Right lung (tissue), 2 donors: ENCODE measurements at regions not wholly inside any gene's neighbourhood (a gene's known extent, or its start where the extent isn't known, plus 50 kb on each side); places are given as distances from the start of the nearest gene placed in this dataset.

ENCODE experiments used
- DNase-seq, 2 donors: peaks; one replicate each; pipeline ENCODE4 v3.0.0-alpha.2; 2013

DNA sequence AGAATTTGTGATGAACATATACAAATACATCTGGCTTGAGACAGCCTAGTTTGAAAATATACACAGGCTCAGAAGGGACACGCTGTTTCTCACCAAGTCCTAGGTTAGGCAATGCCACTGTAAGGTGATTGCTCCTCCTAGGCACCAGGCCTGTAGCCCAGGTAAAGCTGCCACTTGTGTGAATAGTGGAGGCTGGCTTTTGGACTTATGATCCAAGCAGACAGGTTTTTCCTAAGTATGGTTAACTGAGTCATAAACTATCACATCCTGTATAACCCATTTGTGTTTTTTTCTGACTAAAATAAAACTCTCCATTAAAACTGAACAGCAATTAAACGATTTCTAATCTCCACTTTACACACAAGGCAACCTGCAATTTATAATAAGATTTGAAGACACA lies 81.0 kb downstream of the SEMA4F start:
- DNase-seq = no peak

DNA sequence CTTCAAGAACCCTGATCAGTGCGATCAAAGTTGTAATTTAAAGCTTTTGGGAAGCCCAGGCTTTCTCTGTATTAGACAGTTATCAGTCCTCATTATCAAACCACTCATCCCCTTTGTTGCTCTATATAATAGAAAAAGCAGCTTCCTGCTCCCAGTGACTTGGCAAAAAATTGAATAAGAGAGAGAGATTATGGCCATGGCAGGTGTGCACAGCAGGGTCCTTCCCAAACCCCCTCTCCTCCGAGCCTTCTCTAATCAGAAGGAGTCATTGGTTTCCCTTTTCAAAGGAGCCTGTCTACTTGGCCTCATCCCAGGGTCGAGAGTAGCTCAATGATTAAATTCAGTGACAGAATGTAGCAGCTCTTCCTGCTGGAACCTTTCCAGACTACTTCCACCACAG lies 81.5 kb downstream of the SEMA4F start:
- DNase-seq = no peak

DNA sequence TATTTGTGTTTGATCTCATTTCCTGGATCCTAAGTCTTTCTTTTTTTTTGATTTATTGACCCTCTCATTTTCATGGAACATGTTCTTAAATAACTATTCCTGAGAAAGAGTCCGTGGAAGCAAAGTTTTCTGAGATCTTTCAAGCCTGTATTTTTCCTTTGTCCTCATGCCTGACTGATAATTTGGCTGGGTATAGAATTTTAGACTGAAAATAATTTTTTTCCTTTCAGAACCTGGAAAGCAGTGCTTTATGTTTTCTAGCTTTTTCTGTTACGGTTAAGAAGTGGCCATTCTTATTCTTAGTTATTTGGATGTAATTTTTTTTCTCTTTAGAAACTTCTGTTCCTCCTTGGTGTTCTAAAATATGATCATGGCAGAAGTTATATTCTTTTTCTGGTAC lies 82.5 kb downstream of the SEMA4F start:
- DNase-seq = no peak

DNA sequence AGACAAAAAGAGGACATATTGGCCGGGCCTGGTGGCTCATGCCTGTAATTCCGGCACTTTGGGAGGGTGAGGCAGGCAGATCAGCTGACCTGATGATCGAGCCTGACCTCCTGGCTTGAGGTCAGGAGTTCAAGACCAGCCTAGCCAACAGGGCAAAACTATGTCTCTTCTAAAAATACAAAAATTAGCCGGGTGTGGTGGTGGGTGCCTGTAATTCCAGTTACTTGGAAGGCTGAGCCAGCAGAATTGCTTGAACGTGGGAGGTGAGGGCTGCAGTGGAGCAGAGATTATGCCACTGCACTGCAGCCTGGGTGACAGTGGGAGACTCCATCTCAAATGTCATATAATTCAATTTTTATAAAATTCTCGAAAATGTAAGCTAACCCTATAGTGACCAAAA lies 84.5 kb downstream of the SEMA4F start:
- no peak for DNase-seq

DNA sequence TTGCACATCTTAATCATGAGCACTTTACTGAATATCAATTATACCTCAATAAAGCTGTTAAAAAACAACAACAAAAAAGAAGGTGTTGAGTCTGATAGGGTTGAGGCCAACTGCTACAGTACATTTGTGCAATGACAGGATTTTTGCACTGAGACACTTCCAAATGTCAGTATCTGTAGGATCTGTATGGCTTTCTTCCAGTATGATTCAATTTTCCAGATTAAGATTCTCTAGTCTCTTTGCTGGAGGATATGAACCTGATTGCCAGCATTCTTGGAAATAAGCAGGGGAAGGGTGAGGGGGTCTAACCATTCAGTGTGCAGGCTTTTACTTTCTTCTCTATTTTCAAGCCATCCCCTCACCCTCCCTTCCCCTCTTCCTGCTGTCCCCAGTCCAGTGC lies 85.1 kb downstream of the SEMA4F start:
- DNase-seq = no peak

DNA sequence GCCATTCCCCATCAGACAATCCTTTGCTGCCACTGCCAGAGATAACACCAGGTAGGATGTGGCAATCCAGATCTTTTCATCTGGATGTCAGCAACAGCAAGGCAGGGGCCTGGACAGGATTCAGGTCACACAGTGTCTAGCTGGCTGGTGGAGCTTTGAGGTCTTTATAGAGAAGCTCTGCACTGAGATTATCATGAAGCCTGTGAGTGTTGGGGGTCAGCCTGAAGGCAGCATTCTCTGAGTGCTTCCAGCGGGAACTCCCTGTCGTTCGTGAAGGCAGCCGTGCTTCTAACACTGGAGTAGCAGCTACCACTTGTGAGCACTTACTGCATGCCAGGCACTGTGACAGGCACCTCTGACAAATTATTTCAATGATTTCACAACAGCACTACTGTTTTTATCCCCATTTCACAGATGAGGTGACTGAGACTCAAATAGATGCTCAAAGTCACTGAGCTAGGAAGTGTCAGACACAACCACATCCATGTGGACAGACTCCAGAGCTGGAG lies 85.7 kb downstream of the SEMA4F start:
- no peak for DNase-seq

DNA sequence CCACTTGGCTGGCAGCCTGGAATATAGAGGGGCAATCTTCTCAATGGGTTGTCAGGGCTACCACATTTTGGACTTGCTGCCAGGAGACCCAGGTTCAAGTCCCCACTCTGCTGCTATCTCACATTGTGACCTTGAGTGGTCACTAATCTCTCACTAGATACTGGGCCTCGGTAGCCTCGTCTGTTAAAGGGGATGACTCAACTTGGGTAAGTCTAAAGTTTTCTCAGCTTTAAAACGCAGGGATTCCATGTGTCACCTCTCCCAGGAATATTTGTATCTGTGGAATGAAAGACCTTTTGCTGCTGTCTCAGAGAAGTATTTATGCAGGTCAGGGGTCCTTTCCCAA lies 86.3 kb downstream of the SEMA4F start:
- DNase-seq = no peak

DNA sequence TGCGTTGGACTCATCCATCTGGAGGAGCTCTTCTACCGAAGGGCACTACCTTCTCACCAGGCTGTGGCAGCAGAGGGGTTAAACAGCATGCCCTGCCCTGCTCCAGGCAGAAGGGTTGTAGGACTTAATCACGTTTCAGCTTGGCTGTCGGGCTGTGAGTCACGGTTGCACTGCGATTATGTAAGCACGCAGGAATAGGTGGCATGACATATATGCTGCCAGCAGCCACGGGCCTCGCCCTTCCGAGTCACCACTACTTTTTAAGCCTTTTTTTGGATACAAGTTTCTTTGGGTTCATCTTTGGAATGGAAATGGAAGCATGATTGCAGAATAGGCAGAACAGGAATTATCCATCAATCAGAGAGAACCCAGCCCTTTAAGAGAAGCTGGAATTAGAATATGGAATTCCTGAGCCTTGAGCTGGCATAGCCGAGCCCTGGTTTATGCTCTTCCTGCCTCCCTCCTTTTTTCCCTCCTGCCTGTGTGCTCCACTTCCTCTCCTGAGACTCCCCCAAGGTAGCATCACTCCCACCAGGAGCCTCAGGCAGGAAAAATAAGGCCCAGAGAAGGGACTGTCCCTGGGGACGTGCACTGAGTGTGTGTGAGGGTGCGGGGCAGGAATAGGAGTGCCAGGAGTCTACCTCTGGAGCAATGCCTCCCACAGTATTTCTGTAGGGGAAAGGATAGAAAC lies 86.8 kb downstream of the SEMA4F start:
- DNase-seq = no peak

DNA sequence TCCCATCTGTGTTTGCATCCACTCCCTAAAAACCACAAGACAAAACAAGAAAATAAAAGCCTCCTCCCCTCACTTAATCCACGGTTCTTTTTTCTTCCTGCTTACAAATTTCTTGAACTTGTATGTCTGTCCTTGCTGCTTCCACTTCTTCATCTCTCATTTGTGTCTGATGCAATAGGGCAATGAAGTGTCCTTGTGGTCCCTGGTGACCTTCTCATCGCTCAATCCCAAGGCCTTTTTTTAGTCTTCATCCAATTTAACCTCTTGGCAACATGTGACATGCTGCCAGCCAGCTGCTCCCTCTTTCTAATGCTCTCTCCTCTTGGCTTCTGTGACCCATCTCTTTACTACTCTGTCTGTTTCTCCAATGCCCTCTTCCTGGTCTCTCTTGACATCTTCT lies 87.6 kb downstream of the SEMA4F start:
- no peak for DNase-seq

DNA sequence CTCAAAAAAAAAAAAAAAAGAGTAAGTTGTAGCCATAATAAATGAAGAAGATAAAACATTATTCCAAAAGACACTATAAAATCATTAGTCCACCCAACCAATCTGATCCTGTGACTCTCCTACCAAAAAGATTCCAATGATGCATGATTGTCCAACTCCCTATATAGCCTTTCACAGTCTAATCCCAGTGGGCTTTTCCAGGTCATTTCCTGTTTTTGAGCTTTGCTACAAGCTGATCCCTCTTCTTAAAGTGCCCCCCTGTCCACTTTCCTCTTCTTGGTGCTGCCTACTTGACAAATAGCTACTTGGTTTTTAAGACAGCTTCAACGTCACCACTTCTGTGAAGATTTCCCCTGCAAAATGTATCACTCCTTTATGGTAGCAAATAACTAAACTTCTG lies 88.4 kb downstream of the SEMA4F start:
- DNase-seq = no peak

DNA sequence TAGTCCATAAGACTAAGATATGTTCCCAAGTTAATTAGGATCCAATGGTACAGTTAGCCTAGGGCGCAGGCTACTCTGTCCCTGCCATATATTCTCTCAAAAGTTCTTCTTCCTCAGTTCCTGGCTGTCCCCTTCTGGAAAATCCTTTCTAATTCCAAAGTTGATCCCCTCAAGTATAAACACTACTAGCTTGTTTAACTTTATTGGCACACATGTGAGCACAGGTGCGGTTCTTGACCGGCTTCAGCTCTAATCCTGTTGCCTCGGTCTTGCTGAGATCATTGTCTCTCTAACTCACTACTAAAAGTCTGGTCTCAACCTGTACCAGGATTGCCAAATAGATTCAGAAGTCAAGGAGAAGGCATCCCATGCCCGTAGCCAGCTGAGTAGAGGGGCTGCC lies 89.0 kb downstream of the SEMA4F start:
- DNase-seq = no peak

DNA sequence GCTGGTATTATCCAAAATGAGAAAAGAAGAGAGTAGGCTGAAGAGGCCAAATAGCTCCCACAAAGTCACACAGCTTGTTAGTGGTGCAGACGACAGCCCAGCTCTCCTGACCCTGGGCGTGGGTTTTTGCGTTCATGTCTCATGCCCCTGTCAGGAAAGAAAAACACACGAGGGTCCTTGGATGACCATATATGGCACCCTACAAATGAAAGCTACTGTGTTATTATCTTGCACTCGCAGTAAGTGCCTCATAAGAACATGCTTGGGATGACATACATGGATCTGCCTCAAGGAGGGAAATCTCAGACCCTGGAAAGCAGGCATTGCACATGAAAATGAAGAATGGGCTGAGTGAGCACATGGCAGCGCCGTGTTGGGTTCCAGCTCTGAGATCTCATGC lies 89.7 kb downstream of the SEMA4F start:
- no peak for DNase-seq

DNA sequence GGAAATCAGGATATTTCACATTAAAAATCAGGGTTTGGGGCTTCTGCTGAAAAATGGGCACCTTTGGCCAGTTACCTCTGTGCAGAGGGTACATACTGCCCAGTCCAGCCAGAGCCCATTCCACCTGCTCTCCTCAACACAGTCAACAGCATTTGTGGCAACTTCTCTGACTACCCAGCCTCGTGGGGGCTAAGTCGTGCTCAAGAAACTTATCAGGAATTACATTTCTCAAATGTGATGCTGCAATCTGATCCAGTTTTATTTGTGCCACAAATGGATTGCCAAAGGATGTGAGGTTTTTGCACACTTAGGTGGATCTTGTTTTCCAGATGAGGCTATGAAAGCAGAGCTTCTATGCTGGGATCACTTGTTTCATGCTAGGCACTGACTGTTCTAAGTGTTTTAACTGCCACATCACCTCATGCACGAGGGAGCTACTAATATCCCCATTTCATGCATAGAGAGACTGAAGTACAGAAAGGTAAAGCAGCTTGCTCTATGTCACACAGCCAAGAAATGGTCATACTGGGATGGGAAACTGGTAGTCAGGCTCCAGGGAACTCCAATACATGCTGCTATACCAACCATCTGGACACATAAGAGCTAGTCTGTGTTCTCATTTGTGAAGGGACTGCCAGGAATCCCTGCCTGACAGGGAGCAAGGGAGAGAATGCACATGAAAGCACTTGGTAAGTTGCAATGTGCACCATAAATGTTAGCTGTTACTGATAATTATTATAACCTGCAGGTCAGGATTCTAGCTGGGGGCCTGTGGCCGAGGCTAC lies 89.0 kb upstream of the HK2 start:
- no peak for DNase-seq

DNA sequence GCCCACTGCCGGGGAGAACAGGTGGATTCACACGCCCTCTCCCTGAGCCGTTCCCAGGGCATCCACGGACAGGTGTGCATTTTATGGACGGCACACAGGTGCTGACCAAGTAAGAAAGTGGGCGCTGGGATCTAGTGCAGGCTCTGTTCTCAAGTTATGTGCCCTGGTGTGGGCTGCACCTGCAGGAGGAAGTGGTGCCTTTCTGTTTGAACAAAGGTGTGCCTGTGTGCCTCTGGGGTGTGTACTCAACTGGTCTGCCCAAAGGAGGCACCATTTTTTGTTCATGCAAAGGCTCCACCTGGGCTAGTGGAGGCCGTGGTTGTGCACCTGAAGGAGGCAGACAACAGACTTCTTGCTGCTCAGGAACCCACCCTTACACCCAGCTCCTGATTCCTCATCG lies 88.2 kb upstream of the HK2 start:
- no peak for DNase-seq

DNA sequence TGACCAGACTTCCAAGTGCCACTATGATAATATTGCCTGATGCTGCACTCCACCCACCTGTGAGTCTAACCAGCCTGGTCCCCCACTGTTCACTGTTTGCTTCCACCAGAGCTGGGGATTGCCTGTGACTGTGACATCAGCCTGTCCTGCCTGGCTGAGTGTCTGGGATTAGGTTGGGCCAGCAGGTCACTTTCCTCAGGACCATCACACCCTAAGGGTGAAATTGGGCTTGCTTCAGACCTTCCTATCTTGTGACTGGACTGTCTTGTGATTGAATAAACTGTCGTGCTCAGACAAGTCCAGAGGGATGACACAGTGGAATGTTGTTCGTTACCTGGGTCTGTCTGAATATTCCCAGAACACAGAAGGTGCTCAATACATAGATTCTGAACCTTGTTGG lies 87.4 kb upstream of the HK2 start:
- no peak for DNase-seq

DNA sequence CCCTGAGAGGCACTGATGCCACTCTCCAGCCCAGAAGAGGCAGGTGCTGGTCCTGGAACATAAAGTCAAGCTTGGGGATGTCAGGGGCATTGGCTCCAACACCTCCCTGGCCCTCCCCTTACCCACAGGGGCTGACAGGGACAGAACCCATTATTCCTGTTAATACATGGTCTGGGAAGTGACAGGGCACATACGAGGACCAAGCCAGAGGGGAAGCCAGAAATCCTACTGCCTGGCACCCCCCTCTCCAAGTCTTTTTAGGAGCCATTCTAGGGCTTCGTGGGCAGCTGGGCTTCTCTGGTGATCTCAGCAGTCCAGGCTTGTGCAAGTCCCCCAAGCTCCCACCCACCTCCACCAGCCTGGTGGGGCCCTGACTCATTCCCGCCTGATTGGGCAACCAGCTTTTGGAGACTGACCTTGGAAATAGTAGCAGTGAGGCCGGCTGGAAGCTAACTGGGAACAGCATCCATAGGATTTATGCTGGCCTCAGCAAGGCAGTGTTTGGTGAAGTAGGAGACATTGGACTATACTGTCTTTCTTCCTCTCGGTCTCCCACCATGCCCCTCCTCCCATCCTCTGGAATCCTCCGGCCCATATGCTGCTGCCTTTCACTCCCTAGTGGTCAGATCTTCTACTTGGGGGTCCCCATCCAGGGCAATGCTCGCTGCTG lies 86.4 kb upstream of the HK2 start:
- DNase-seq = no peak

DNA sequence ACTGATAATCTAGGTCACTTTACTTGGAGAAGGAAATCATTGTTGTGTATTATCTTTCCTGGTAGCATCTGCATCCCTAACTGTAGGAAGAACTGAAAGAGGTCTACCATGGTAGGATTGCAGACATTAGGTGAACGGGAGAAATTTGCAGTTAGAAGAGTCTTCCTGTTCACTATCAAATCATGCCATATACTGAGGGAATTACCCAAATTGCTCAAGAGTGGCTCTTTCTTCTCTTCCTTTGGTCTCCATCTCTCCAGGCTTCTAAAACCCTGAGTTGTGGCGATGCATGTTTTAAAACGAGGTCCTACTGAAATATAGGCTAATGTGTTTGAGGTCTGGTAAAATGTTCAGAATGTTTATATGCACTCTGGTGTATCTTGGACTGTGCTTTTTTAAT lies 85.3 kb upstream of the HK2 start:
- no peak for DNase-seq

DNA sequence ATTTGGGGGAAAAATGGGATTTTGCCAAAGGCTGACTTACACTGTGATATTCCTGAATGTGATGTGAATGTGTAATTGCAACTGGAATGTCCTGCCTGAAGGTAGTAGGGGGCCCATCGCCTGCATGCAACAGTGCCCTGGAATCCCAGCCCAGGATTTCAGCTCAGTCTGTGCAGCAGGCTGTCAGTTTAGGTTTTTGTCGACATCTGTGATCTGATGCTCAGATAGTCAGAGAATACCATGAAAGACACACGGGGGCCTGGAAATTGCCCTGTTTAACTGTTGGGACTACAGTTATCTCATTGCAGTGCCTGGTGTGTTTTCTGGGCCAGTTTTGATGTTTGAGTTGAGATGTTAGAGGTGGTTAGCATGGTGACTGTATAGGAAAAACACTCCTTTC lies 84.5 kb upstream of the HK2 start:
- no peak for DNase-seq

DNA sequence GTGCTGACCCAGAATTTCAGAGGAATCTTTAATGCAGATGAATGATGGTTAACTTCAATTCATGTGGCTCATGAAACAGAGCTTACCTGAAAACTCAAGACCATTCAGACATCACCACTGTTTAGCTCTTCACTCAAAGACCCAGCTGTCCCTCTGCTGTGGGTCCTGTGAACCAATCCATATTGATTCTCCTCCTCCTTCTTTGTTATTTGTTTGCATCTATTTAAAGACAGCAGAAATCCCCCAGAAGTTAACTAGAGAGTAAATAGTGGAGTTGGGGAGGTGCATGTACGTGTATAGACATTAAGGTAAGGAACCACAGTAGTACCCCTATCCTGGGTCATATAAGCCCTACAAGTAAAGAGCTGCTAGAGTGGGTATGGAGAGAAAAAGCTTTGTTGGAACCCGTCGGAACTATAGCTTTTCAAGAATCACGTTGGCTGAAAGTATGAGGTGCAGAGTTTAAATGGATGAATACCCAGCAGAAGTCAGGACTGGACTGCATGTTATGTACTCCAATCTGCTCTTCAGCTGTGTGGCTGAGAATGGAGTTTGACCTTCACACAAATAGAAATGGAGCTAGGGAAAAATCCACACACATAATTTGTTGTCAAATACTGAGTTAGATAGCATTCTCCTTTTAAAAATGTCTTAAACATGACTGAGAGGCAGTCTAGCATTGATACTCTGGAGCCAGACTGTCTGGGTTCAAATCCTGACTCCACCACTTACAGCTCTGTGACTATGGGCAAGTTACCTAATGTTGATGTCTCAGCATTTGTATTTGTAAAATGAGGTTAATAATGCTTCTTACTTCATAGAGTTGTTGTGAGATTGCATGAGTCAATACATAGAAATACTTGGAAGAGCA lies 81.7 kb upstream of the HK2 start:
- DNase-seq = no peak

DNA sequence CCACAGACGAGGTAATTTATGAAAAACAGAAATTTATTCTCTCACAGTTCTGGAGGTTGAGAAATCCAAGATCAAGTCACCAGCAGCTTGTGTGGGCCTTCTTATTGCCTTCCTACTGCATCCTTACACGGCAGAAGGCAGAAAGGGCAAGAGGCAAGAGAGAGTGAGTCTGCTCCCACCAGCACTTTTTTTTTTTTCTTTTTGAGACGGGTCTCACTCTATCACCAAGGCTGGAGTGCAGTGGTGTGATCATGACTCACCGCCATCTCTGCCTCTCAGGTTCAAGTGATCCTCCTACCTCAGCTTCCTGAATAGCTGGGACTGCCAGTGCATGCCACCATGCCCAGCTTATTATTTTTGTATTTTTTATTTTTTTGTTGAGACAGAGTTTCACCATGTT lies 78.5 kb upstream of the HK2 start:
- no peak for DNase-seq

DNA sequence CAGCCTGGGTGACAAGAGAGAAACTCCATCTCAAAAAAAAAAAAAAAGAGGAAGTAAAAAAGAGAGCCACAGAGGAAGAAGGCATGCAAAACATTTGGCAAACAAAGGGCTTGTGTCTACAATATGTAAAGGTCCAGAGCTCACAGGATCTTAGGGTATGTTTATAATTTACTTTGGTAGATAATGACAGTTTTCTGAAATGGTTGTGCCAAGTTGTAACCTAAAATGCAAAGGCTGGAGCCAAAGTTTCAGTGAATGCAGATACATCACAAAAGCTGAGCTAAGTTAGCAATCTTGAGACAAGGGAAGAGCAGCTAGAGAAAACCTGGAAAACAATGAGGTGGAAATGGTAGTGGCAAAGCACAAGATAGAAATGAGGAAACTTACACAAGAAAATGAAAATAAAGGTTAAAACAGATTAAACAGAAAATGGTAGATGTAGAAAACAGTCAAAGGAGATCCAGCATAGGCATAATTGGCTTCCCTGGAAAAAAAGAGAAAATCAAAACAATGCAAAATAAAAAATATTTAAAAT lies 77.5 kb upstream of the HK2 start:
- DNase-seq = no peak

DNA sequence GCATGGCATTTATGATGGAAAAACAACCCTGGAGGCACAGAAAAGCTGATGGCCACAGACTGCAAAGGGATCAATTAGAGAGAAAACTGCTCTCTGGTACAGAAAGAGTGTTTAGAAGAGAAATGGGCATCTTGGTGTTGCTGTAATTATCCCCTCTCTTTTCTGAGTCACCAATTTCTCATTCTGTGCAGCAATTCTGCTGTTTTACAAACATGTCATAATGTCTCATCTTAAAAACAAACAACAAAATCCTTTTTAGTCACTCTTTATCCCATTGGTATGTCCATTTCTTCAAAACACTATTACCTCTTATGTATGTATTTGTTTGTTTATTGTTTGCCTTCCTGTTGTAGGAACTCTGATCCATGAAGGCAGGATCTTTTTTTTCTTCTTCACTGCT lies 73.9 kb upstream of the HK2 start:
- DNase-seq = no peak
